ENCODE measurements at regions not wholly inside any gene's neighbourhood (a gene's known extent, or its start where the extent isn't known, plus 50 kb on each side); places are given as distances from the start of the nearest gene placed in this dataset.

- TF ChIP-seq CTCF (IDR thresholded peaks at IDR 0.05 in 8 of 11, conservative IDR thresholded peaks at IDR 0.05 in 3 of 11) (no peak), POLR2A (IDR thresholded peaks at IDR 0.05) (no peak)
Observed at GRCh38 chr1:58948671-58949070, 164.8 kb upstream of the JUN start.

Measured in spleen (tissue), 7 donors.